GM12878 (cell line): ENCODE measurements at regions not wholly inside any gene's neighbourhood (a gene's known extent, or its start where the extent isn't known, plus 50 kb on each side); places are given as distances from the start of the nearest gene placed in this dataset.

ENCODE experiments used
- ATAC-seq: fragments of 200-7000 bp; cut with Tn5 transposase; 3 replicates; pipeline ENCODE4 v1.9.1; 2020; ENCODE audit warnings: mild to moderate bottlenecking, moderate library complexity
- BruUV-seq: library from RNA; stranded (reverse); fragments of 400-500 nt; replicated peaks from 2 replicates; lab custom pipeline; 2021; lab: Mats Ljungman, UMichigan
- CTCF ChIA-PET: fragments of 300-600 bp; sonication (Branson Sonifier 250); formaldehyde crosslinking; extraction: SDS; loops from one replicate; lab custom pipeline; 2021; ENCODE audit warnings: inconsistent platforms; lab: Yijun Ruan, JAX
- POLR2A ChIA-PET: fragments of 350-600 bp; formaldehyde crosslinking; extraction: SDS; loops from one replicate; lab custom pipeline; 2021; ENCODE audit warnings: inconsistent platforms; lab: Charles Lee
- RAD21 ChIA-PET: fragments of 300-600 bp; sonication (Branson Sonifier 250); formaldehyde crosslinking; loops from one replicate; lab custom pipeline; 2023; ENCODE audit warnings: antibody characterized with exemption; ENCODE audit not compliant: unreplicated experiment; lab: Charles Lee
- SMC1A ChIA-PET: fragments of 300-600 bp; sonication (Branson Sonifier 250); formaldehyde crosslinking; loops from one replicate; lab custom pipeline; 2023; ENCODE audit not compliant: unreplicated experiment, uncharacterized antibody; lab: Charles Lee
- DNase-seq: peaks from one replicate; pipeline ENCODE4 v3.0.0-alpha.2; 2011; ENCODE audit warnings: low read depth, low spot score
- FAIRE-seq: peaks from 3 replicates; lab custom pipeline; 2011; peaks lifted over from hg19 to GRCh38; lab: Jason Lieb, UNC
- H2AFZ ChIP-seq: 2 replicates; pipeline ENCODE4 v1.6.0; 2011; ENCODE audit warnings: low read depth, low read length, control low read depth; ENCODE audit not compliant: control insufficient read depth
- H3K27ac ChIP-seq: 2 replicates; pipeline ENCODE4 v1.5.1; 2011; ENCODE audit warnings: control low read depth; ENCODE audit not compliant: control insufficient read depth, insufficient read depth
- H3K27me3 ChIP-seq, 2 experiments: replicated peaks in 1 of 2; 2 replicates each; pipeline versions ENCODE4 v1.6.0 to v1.6.1; 2011; ENCODE audit warnings: low read length in 1 of 2; ENCODE audit not compliant: control insufficient read depth in 2 of 2, insufficient read depth in 2 of 2
- H3K36me3 ChIP-seq, 2 experiments: 2 replicates each; pipeline ENCODE4 v1.5.1; 2011; ENCODE audit warnings: low read length in 1 of 2; ENCODE audit not compliant: control insufficient read depth in 2 of 2, insufficient read depth in 2 of 2
- H3K4me1 ChIP-seq: 2 replicates; pipeline ENCODE4 v1.6.1; 2011; ENCODE audit warnings: mild to moderate bottlenecking, low read length, moderate library complexity, mixed read lengths; ENCODE audit not compliant: control insufficient read depth, insufficient read depth
- H3K4me2 ChIP-seq: 2 replicates; pipeline ENCODE4 v1.6.0; 2011; ENCODE audit warnings: control low read depth; ENCODE audit not compliant: control insufficient read depth, insufficient read depth
- H3K4me3 ChIP-seq: fragments of 200-600 bp; sonication (generic); 2 replicates; pipeline ENCODE4 v1.5.1; 2016
- H3K79me2 ChIP-seq: 2 replicates; pipeline ENCODE4 v1.6.0; 2011; ENCODE audit warnings: low read length; ENCODE audit not compliant: control insufficient read depth, insufficient read depth
- H3K9ac ChIP-seq: 2 replicates; pipeline ENCODE4 v1.8.0; 2011; ENCODE audit warnings: low read length, control low read depth, mixed read lengths; ENCODE audit not compliant: control insufficient read depth, insufficient read depth
- H3K9me3 ChIP-seq: replicated peaks from 3 replicates; pipeline ENCODE4 v1.5.1; 2011; ENCODE audit warnings: mild to moderate bottlenecking, low read length; ENCODE audit not compliant: control insufficient read depth, insufficient read depth
- H4K20me1 ChIP-seq: 2 replicates; pipeline ENCODE4 v1.6.0; 2011; ENCODE audit not compliant: control insufficient read depth, insufficient read depth
- E4F1 ChIP-seq: fragments of 450-650 bp; IDR thresholded peaks from 2 replicates; pipeline ENCODE4 v1.6.1; 2018; ENCODE audit warnings: borderline replicate concordance, mild to moderate bottlenecking; ENCODE audit not compliant: partially characterized antibody
- HDAC2 ChIP-seq: fragments of 200-600 bp; sonication (generic); IDR thresholded peaks from 2 replicates; pipeline ENCODE4 v1.6.1; 2017
- NKRF ChIP-seq: fragments of 450-650 bp; conservative IDR thresholded peaks from 2 replicates; pipeline ENCODE4 v1.6.1; 2017; ENCODE audit warnings: mild to moderate bottlenecking, moderate library complexity
- NR2C2 ChIP-seq: IDR thresholded peaks from 2 replicates; pipeline ENCODE4 v1.6.1; 2011; ENCODE audit warnings: borderline replicate concordance, low read depth; ENCODE audit not compliant: control insufficient read depth, insufficient read length
- WGBS: methylation state at CpG from one replicate; pipeline ENCODE4 v1.1.6; 2016; ENCODE audit warnings: low lambda C conversion rate; ENCODE audit not compliant: insufficient replicate concordance, insufficient coverage; ENCODE audit errors: missing lambda C conversion rate; 5-methylcytosine and 5-hydroxymethylcytosine counted together
- in situ Hi-C: fragments of 300-500 bp; cut with MboI; formaldehyde crosslinking; loops from 9 replicates; pipeline ENCODE4 v1.14.3; 2018; ENCODE audit warnings: mixed read lengths
- intact Hi-C: fragments of 100-400 bp; cut with micrococcal nuclease; formaldehyde crosslinking; loops from one replicate; pipeline ENCODE4 v1.14.2; 2022; ENCODE audit not compliant: unreplicated experiment

- H3K36me3 ChIP-seq, result no peaks in the 10 kb centered on the region
- H2AFZ ChIP-seq, result no peak overlapping the region
- in situ Hi-C loops (no loop called here), intact Hi-C loops (no loop called here)
- no peaks in the 10 kb centered on the region for H4K20me1 ChIP-seq
- WGBS, result 3% methylated on average over 2 of the region's 2 CpGs
- ChIA-PET POLR2A (no interaction called here), SMC1A (interaction anchor here (0.8 kb wide), 1 partner anchor 480 kb away, joined by 3 read pairs; no protein-coding TSS in a partner anchor), CTCF (no interaction called here), RAD21 (no interaction called here)
- H3K9ac ChIP-seq, result no peak overlapping the region
- ATAC-seq (no peak), DNase-seq (no peak), FAIRE-seq (no peak)
- no peaks in the 10 kb centered on the region for H3K9me3 ChIP-seq
- no peak overlapping the region for H3K4me2 ChIP-seq
- H3K27me3 ChIP-seq, result no peaks in the 10 kb centered on the region
- H3K4me1 ChIP-seq, result no peaks in the 10 kb centered on the region
- no TSS peak for BruUV-seq
- TF ChIP-seq HDAC2 (no peak), E4F1 (no peak), NR2C2 (no peak), NKRF (no peak)
- no peak overlapping the region for H3K27ac ChIP-seq
- no peaks in the 10 kb centered on the region for H3K79me2 ChIP-seq
- no peak overlapping the region for H3K4me3 ChIP-seq
Observed at GRCh38 chr6:76706086-76706485, 633.6 kb upstream of the IMPG1 start.
